Naive thymus-derived CD4-positive, alpha-beta T cell (primary cell): ENCODE measurements at regions not wholly inside any gene's neighbourhood (a gene's known extent, or its start where the extent isn't known, plus 50 kb on each side); places are given as distances from the start of the nearest gene placed in this dataset.

Experiments
- ATAC-seq: fragments of 150-1000 bp; cut with Tn5 transposase; 2 replicates; pipeline ENCODE4 v1.10.0; 2021; ENCODE audit warnings: mild to moderate bottlenecking, moderate library complexity
- CTCF ChIA-PET: fragments of 350-600 bp; sonication (Branson Sonifier 250); formaldehyde crosslinking; loops from one replicate; lab custom pipeline; 2021; ENCODE audit warnings: antibody characterized with exemption; lab: Charles Lee
- POLR2A ChIA-PET: fragments of 350-600 bp; sonication (Branson Sonifier 250); formaldehyde crosslinking; loops from one replicate; lab custom pipeline; 2021; ENCODE audit warnings: antibody characterized with exemption, inconsistent platforms; lab: Charles Lee
- DNase-seq, 9 donors: peaks; one replicate each; pipeline versions ENCODE4 v3.0.0 to v3.0.0-alpha.2; 2020 to 2022; ENCODE audit warnings: mixed read lengths in 1 of 9
- H3K27ac ChIP-seq: one replicate; pipeline ENCODE4 v1.7.0; 2013; ENCODE audit warnings: mild to moderate bottlenecking, low read depth, low read length, moderate library complexity
- H3K27me3 ChIP-seq, 2 donors: one replicate each; pipeline ENCODE4 v1.7.0; 2013; ENCODE audit warnings: low read length in 2 of 2, mild to moderate bottlenecking in 2 of 2, moderate library complexity in 2 of 2; ENCODE audit not compliant: control insufficient read depth in 2 of 2, insufficient read depth in 2 of 2
- H3K36me3 ChIP-seq, 3 experiments: 1 replicate in 2 of 3; 2 replicates in 1 of 3; pipeline ENCODE4 v1.7.0; 2013; ENCODE audit warnings: low read length in 3 of 3, mild to moderate bottlenecking in 3 of 3, moderate library complexity in 1 of 3; ENCODE audit not compliant: insufficient read depth in 3 of 3, control insufficient read depth in 2 of 3
- H3K4me1 ChIP-seq, 2 donors: one replicate each; pipeline ENCODE4 v1.7.0; 2013; ENCODE audit warnings: low read length in 2 of 2, mild to moderate bottlenecking in 2 of 2, moderate library complexity in 1 of 2; ENCODE audit not compliant: control insufficient read depth in 2 of 2, insufficient read depth in 2 of 2
- H3K4me3 ChIP-seq: 2 replicates; pipeline ENCODE4 v1.7.0; 2013; ENCODE audit warnings: mild to moderate bottlenecking, low read length
- H3K9me3 ChIP-seq, 3 experiments: 1 replicate in 2 of 3; 2 replicates in 1 of 3; pipeline ENCODE4 v1.7.0; 2013; ENCODE audit warnings: low read length in 3 of 3; ENCODE audit not compliant: control insufficient read depth in 2 of 3
- H3K27ac Mint-ChIP-seq, 9 donors: one replicate each; pipeline ENCODE4 v1.8.0; 2020 to 2022; ENCODE audit warnings: mixed read lengths in 9 of 9, mild to moderate bottlenecking in 8 of 9, moderate library complexity in 5 of 9, inconsistent platforms in 2 of 9
- H3K27me3 Mint-ChIP-seq, 5 donors: one replicate each; pipeline ENCODE4 v1.8.0; 2021 to 2022; ENCODE audit warnings: mixed read lengths in 5 of 5, mild to moderate bottlenecking in 1 of 5
- H3K36me3 Mint-ChIP-seq, 5 donors: one replicate each; pipeline ENCODE4 v1.8.0; 2020 to 2022; ENCODE audit warnings: mixed read lengths in 5 of 5, mild to moderate bottlenecking in 3 of 5, inconsistent platforms in 1 of 5
- H3K4me1 Mint-ChIP-seq, 7 donors: one replicate each; pipeline ENCODE4 v1.8.0; 2020 to 2022; ENCODE audit warnings: mixed read lengths in 7 of 7, mild to moderate bottlenecking in 3 of 7, inconsistent platforms in 1 of 7
- H3K4me3 Mint-ChIP-seq, 10 donors: one replicate each; pipeline ENCODE4 v1.8.0; 2020 to 2022; ENCODE audit warnings: mild to moderate bottlenecking in 10 of 10, mixed read lengths in 10 of 10, moderate library complexity in 6 of 10, inconsistent platforms in 2 of 10
- H3K9me3 Mint-ChIP-seq, 11 donors: one replicate each; pipeline ENCODE4 v1.8.0; 2020 to 2022; ENCODE audit warnings: mixed read lengths in 11 of 11, mild to moderate bottlenecking in 4 of 11, inconsistent platforms in 1 of 11, moderate library complexity in 1 of 11
- intact Hi-C, 2 donors: fragments of 100-400 bp; cut with micrococcal nuclease; formaldehyde crosslinking; loops; one replicate each; pipeline ENCODE4 v1.15.1; 2023

DNA sequence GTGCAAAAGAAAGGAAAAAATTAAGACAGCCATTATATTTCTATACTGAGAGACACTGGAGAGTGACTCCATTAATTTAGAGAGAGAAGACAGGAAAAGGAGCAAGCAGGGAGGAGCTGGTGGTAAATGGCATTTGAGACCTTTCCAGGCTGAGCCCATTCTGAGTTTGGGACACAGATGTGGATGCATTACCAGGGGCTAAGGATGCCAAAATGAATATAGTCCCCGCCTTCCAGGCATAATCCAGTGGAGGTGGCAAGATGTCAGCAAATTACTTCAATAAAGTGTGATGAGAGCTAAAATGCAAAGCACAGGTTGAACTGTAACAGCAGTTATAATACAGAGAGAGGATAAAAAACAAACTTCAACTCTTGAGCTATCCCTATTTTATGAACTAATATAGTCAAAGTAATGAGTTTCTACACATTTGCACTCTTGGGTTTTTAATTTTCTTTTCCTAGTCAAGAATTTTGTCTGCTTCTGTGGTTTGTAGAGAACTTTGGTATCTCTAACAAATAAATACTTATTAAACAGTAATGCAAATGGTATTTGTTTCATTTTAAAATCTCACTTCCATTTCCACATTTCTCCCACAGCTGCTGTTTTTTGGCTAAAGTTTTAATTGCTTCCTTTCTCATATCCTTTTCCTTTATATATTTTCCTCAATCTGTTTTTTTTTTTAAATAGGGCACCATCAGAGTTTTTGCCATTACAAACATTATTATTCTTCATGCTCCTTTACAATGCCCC, 228.2 kb upstream of the KCNK2 start:
- Mint-ChIP-seq H3K36me3 (no peaks in the 10 kb centered on the region), H3K9me3 (peaks cover 0 to 19% (median 7%) of the 10 kb centered on the region in 11 donors), H3K4me3 (no peak overlapping the region), H3K27ac (no peak overlapping the region), H3K4me1 (no peaks in the 10 kb centered on the region), H3K27me3 (peaks cover 0 to 9% (median 5%) of the 10 kb centered on the region in 5 donors)
- H3K4me3 ChIP-seq: no peak overlapping the region
- H3K9me3 ChIP-seq: no peaks in the 10 kb centered on the region
- no peak overlapping the region for H3K27ac ChIP-seq
- no peaks in the 10 kb centered on the region for H3K27me3 ChIP-seq
- POLR2A ChIA-PET: no interaction called here
- ATAC-seq: no peak
- no peaks in the 10 kb centered on the region for H3K36me3 ChIP-seq
- intact Hi-C loops: no loop called here
- no peak for DNase-seq
- no peaks in the 10 kb centered on the region for H3K4me1 ChIP-seq
- CTCF ChIA-PET: no interaction called here

- Mint-ChIP-seq H3K36me3 (no peaks in the 10 kb centered on the region), H3K27ac (no peak overlapping the region), H3K4me3 (no peak overlapping the region), H3K27me3 (peaks cover 0 to 7% (median 4%) of the 10 kb centered on the region in 5 donors), H3K9me3 (no peaks in the 10 kb centered on the region), H3K4me1 (no peaks in the 10 kb centered on the region)
- ATAC-seq: no peak
- DNase-seq: no peak
- H3K4me3 ChIP-seq: no peak overlapping the region
- no peaks in the 10 kb centered on the region for H3K4me1 ChIP-seq
- H3K9me3 ChIP-seq: no peaks in the 10 kb centered on the region
- CTCF ChIA-PET: no interaction called here
- no peak overlapping the region for H3K27ac ChIP-seq
- H3K36me3 ChIP-seq: no peaks in the 10 kb centered on the region
- POLR2A ChIA-PET: no interaction called here
- intact Hi-C loops: no loop called here
- H3K27me3 ChIP-seq: no peaks in the 10 kb centered on the region
Observed at GRCh38 chr1:214856843-214857242, 225.7 kb upstream of the KCNK2 start.

DNA sequence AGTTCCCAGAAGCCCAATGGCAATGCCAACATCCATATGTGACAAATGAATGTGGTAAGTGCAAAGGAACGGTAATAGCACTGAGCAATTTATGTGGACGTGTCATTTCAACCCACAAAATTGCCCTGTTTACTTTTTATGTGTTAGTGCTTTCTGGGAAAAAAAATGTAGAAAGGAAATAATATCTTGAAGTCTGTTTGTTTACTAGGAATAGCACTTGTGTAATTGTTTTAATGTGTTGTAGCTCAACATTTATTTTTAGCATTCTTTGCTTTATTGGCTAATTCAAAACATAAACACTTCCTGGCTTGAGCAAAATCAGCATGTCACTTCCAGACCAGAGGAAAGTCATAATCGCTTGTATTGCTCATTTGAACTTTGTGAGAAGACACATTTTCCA, 224.8 kb upstream of the KCNK2 start:
- H3K36me3 Mint-ChIP-seq: no peaks in the 10 kb centered on the region
- intact Hi-C loops: no loop called here
- no peak overlapping the region for H3K4me3 Mint-ChIP-seq
- POLR2A ChIA-PET: no interaction called here
- no peak for ATAC-seq
- H3K27ac Mint-ChIP-seq: no peak overlapping the region
- H3K4me1 Mint-ChIP-seq: no peaks in the 10 kb centered on the region
- DNase-seq: no peak
- Histone ChIP-seq H3K36me3 (no peaks in the 10 kb centered on the region), H3K4me3 (no peak overlapping the region), H3K9me3 (no peaks in the 10 kb centered on the region), H3K4me1 (no peaks in the 10 kb centered on the region), H3K27me3 (no peaks in the 10 kb centered on the region), H3K27ac (no peak overlapping the region)
- no peaks in the 10 kb centered on the region for H3K9me3 Mint-ChIP-seq
- CTCF ChIA-PET: no interaction called here
- peaks cover 0 to 14% (median 3%) of the 10 kb centered on the region in 5 donors for H3K27me3 Mint-ChIP-seq

DNA sequence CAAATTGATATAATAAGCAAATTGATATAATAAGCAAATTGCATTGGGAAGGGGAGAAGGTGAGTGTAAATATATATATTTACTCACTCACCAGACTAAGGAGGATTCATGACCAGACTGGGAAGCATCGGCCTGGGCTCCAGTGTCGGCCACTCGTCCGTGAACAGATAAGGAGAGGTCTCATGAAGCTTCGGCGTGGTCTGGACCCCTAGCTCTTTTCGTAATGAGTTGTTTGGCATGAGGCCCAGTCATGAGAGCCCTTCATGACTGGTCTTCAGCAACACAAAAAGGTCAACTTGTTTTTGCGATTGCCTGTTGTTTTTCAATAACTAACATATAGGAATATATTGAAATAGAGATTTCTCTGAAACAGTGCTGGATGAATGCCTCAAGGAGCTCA, 222.9 kb upstream of the KCNK2 start:
- intact Hi-C loops: no loop called here
- ChIA-PET POLR2A (no interaction called here), CTCF (no interaction called here)
- peaks cover 0 to 14% (median 3%) of the 10 kb centered on the region in 5 donors for H3K27me3 Mint-ChIP-seq
- no peak overlapping the region for H3K27ac ChIP-seq
- no peaks in the 10 kb centered on the region for H3K36me3 Mint-ChIP-seq
- H3K36me3 ChIP-seq: no peaks in the 10 kb centered on the region
- no peaks in the 10 kb centered on the region for H3K4me1 Mint-ChIP-seq
- H3K9me3 ChIP-seq: no peaks in the 10 kb centered on the region
- H3K27ac Mint-ChIP-seq: no peak overlapping the region
- H3K9me3 Mint-ChIP-seq: no peaks in the 10 kb centered on the region
- no peak overlapping the region for H3K4me3 Mint-ChIP-seq
- H3K4me3 ChIP-seq: no peak overlapping the region
- no peaks in the 10 kb centered on the region for H3K27me3 ChIP-seq
- ATAC-seq: no peak
- no peak for DNase-seq
- H3K4me1 ChIP-seq: no peaks in the 10 kb centered on the region

- ChIA-PET POLR2A (no interaction called here), CTCF (no interaction called here)
- DNase-seq: no peak
- Mint-ChIP-seq H3K27me3 (peaks cover 0 to 14% (median 3%) of the 10 kb centered on the region in 5 donors), H3K4me1 (no peaks in the 10 kb centered on the region), H3K36me3 (no peaks in the 10 kb centered on the region), H3K4me3 (no peak overlapping the region), H3K27ac (no peak overlapping the region), H3K9me3 (no peaks in the 10 kb centered on the region)
- intact Hi-C loops: no loop called here
- no peak overlapping the region for H3K4me3 ChIP-seq
- ATAC-seq: no peak
- no peak overlapping the region for H3K27ac ChIP-seq
- no peaks in the 10 kb centered on the region for H3K9me3 ChIP-seq
- H3K27me3 ChIP-seq: no peaks in the 10 kb centered on the region
- H3K36me3 ChIP-seq: no peaks in the 10 kb centered on the region
- H3K4me1 ChIP-seq: no peaks in the 10 kb centered on the region
Observed at GRCh38 chr1:214861615-214862014, 220.9 kb upstream of the KCNK2 start.

DNA sequence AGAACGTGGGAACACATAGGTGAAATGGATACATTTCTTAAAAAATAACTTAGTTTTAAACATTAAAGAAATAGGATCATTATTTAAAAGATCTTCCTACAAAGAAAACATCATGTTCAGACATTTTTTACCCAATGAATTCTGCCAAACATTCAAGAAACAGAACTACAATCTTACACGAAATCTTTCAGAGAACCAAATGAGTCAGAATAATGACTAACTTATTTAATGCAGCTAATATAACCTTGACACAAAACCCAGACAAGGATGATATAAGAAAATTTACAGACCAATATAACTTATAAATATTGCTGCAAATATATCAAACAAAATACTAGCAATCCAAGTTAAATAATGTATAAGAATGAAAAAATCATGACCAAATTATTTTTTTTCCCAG, 220.1 kb upstream of the KCNK2 start:
- CTCF ChIA-PET: no interaction called here
- intact Hi-C loops: no loop called here
- no peaks in the 10 kb centered on the region for H3K4me1 ChIP-seq

More for the DNA sequence above, 220.1 kb upstream of the KCNK2 start:
- Histone ChIP-seq H3K36me3 (no peaks in the 10 kb centered on the region), H3K27ac (no peak overlapping the region), H3K27me3 (no peaks in the 10 kb centered on the region), H3K4me3 (no peak overlapping the region), H3K9me3 (no peaks in the 10 kb centered on the region)
- H3K36me3 Mint-ChIP-seq: no peaks in the 10 kb centered on the region
- no peak overlapping the region for H3K27ac Mint-ChIP-seq
- H3K9me3 Mint-ChIP-seq: no peaks in the 10 kb centered on the region
- DNase-seq (no peak), ATAC-seq (no peak)
- POLR2A ChIA-PET: no interaction called here
- no peak overlapping the region for H3K4me3 Mint-ChIP-seq
- H3K4me1 Mint-ChIP-seq: no peaks in the 10 kb centered on the region
- peaks cover 0 to 14% (median 3%) of the 10 kb centered on the region in 5 donors for H3K27me3 Mint-ChIP-seq
